WTC11 (cell line): ENCODE measurements at regions not wholly inside any gene's neighbourhood (a gene's known extent, or its start where the extent isn't known, plus 50 kb on each side); places are given as distances from the start of the nearest gene placed in this dataset.

Experiments used
- ATAC-seq: fragments of 200-7000 bp; cut with Tn5 transposase; 2 replicates; pipeline ENCODE4 v1.10.0; 2021; ENCODE audit warnings: mild to moderate bottlenecking, moderate library complexity
- CTCF ChIA-PET: fragments of 300-600 bp; sonication (Branson Sonifier 250); formaldehyde crosslinking; loops from one replicate; lab custom pipeline; 2021; ENCODE audit warnings: antibody characterized with exemption; lab: Charles Lee
- POLR2A ChIA-PET: fragments of 350-600 bp; sonication (Branson Sonifier 250); formaldehyde crosslinking; loops from one replicate; lab custom pipeline; 2021; ENCODE audit warnings: antibody characterized with exemption; lab: Charles Lee
- DNase-seq: peaks from one replicate; pipeline ENCODE4 v3.0.0; 2021; ENCODE audit warnings: low spot score
- H3K27ac Mint-ChIP-seq: 2 replicates; pipeline ENCODE4 v1.8.0; 2021; ENCODE audit warnings: mixed read lengths
- H3K27me3 Mint-ChIP-seq: 2 replicates; pipeline ENCODE4 v1.8.0; 2021; ENCODE audit warnings: low read depth, mild to moderate bottlenecking, moderate library complexity, mixed read lengths
- H3K36me3 Mint-ChIP-seq: 2 replicates; pipeline ENCODE4 v1.8.0; 2021; ENCODE audit warnings: mixed read lengths
- H3K4me1 Mint-ChIP-seq: 2 replicates; pipeline ENCODE4 v1.8.0; 2022; ENCODE audit warnings: mixed read lengths
- H3K4me3 Mint-ChIP-seq: 2 replicates; pipeline ENCODE4 v1.8.0; 2021; ENCODE audit warnings: mild to moderate bottlenecking, moderate library complexity, mixed read lengths
- H3K9me3 Mint-ChIP-seq: 2 replicates; pipeline ENCODE4 v1.8.0; 2021; ENCODE audit warnings: mixed read lengths
- CBFB ChIP-seq: sonication (generic); formaldehyde crosslinking; IDR thresholded peaks from 2 replicates; pipeline ENCODE4 v1.8.1; 2022; ENCODE audit warnings: mild to moderate bottlenecking, low read depth, missing genetic modification reagents
- CREB1 ChIP-seq: sonication (generic); formaldehyde crosslinking; IDR thresholded peaks from 2 replicates; pipeline ENCODE4 v1.8.0; 2023; ENCODE audit warnings: mild to moderate bottlenecking, missing genetic modification reagents
- ELF4 ChIP-seq: sonication (generic); formaldehyde crosslinking; IDR thresholded peaks from 2 replicates; pipeline ENCODE4 v1.8.1; 2022; ENCODE audit warnings: low read depth, mild to moderate bottlenecking, moderate library complexity, missing genetic modification reagents
- GTF2I ChIP-seq: fragments of 250-450 bp; sonication (Bioruptor Pico); conservative IDR thresholded peaks from 2 replicates; pipeline ENCODE4 v1.4.0; 2021; ENCODE audit warnings: mild to moderate bottlenecking
- KAT7 ChIP-seq: sonication (generic); formaldehyde crosslinking; IDR thresholded peaks from 2 replicates; pipeline ENCODE4 v1.8.1; 2023; ENCODE audit warnings: missing genetic modification reagents, mild to moderate bottlenecking, borderline replicate concordance
- NFYB ChIP-seq: sonication (generic); formaldehyde crosslinking; conservative IDR thresholded peaks from 2 replicates; pipeline ENCODE4 v1.8.0; 2022; ENCODE audit warnings: low read depth, missing genetic modification reagents
- NR1H2 ChIP-seq: sonication (generic); formaldehyde crosslinking; IDR thresholded peaks from 2 replicates; pipeline ENCODE4 v1.9.0; 2021; ENCODE audit warnings: mild to moderate bottlenecking, moderate library complexity, missing genetic modification reagents
- OVOL2 ChIP-seq: fragments of 250-450 bp; sonication (Bioruptor Pico); IDR thresholded peaks from 2 replicates; pipeline ENCODE4 v1.9.0; 2021; ENCODE audit warnings: mild to moderate bottlenecking, borderline replicate concordance
- SMAD3 ChIP-seq: sonication (generic); formaldehyde crosslinking; IDR thresholded peaks from 2 replicates; pipeline ENCODE4 v1.8.0; 2022; ENCODE audit warnings: missing genetic modification reagents, mild to moderate bottlenecking, borderline replicate concordance
- SP1 ChIP-seq: sonication (generic); formaldehyde crosslinking; conservative IDR thresholded peaks from 2 replicates; pipeline ENCODE4 v1.8.1; 2022; ENCODE audit warnings: missing genetic modification reagents
- TCF7 ChIP-seq: sonication (generic); formaldehyde crosslinking; IDR thresholded peaks from 2 replicates; pipeline ENCODE4 v1.8.0; 2022; ENCODE audit warnings: mild to moderate bottlenecking, low read depth, missing genetic modification reagents, moderate library complexity
- TP53 ChIP-seq: sonication (generic); formaldehyde crosslinking; IDR thresholded peaks from 2 replicates; pipeline ENCODE4 v1.8.1; 2023; ENCODE audit warnings: mild to moderate bottlenecking, missing genetic modification reagents
- ZNF263 ChIP-seq: sonication (generic); formaldehyde crosslinking; IDR thresholded peaks from 2 replicates; pipeline ENCODE4 v1.8.1; 2022; ENCODE audit warnings: low read depth, mild to moderate bottlenecking, moderate library complexity, missing genetic modification reagents
- TF ChIP-seq, protein P1 (sequence below): sonication (generic); formaldehyde crosslinking; IDR thresholded peaks from 2 replicates; pipeline ENCODE4 v1.8.0; 2022; ENCODE audit warnings: missing genetic modification reagents
- TF ChIP-seq, protein P2 (sequence below): fragments of 250-450 bp; sonication (Bioruptor Pico); IDR thresholded peaks from 2 replicates; pipeline ENCODE4 v1.9.0; 2021; ENCODE audit warnings: mild to moderate bottlenecking
- TF ChIP-seq, protein P3 (sequence below): sonication (generic); formaldehyde crosslinking; IDR thresholded peaks from 2 replicates; pipeline ENCODE4 v1.8.0; 2022; ENCODE audit warnings: mild to moderate bottlenecking, missing genetic modification reagents
- TF ChIP-seq, protein P4 (sequence below): sonication (generic); formaldehyde crosslinking; conservative IDR thresholded peaks from 2 replicates; pipeline ENCODE4 v1.8.1; 2023; ENCODE audit warnings: mild to moderate bottlenecking, low read depth, missing genetic modification reagents, moderate library complexity
- TF ChIP-seq, protein P5 (sequence below): sonication (generic); formaldehyde crosslinking; conservative IDR thresholded peaks from 2 replicates; pipeline ENCODE4 v1.8.1; 2022; ENCODE audit warnings: mild to moderate bottlenecking, missing genetic modification reagents
- TF ChIP-seq, protein P6 (sequence below): sonication (generic); formaldehyde crosslinking; IDR thresholded peaks from 2 replicates; pipeline ENCODE4 v1.8.0; 2022; ENCODE audit warnings: mild to moderate bottlenecking, missing genetic modification reagents
- TF ChIP-seq, protein P7 (sequence below): sonication (generic); formaldehyde crosslinking; IDR thresholded peaks from 2 replicates; pipeline ENCODE4 v1.8.1; 2022; ENCODE audit warnings: low read depth, missing genetic modification reagents, borderline replicate concordance
- TF ChIP-seq, protein P8 (sequence below): sonication (generic); formaldehyde crosslinking; IDR thresholded peaks from 2 replicates; pipeline ENCODE4 v1.8.0; 2023; ENCODE audit warnings: mild to moderate bottlenecking, missing genetic modification reagents

DNA sequence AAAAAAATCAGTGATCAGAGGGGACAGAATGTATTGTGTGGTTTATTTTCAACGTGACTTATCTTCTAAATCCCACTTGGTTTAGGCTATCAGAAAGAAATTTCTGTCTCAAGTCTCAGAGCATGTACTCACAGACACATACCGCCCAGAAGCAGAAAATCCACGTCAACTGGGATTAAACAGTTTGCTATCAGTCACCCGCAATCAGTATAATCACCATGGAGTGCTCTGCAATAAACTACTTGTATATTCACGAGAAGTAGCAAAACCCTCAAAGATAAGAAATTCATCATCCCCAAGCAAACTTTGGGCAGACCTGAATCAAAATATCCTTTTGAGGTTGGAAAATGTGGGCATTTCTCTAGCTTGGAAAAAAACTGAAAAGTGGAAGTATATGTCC is 259.1 kb downstream of the FGFR2 start:
- POLR2A ChIA-PET, result no interaction called here
- DNase-seq, result no peak
- Mint-ChIP-seq H3K27ac (no peak overlapping the region), H3K4me3 (no peak overlapping the region), H3K9me3 (peaks cover 9% of the 10 kb centered on the region), H3K36me3 (peaks cover 4% of the 10 kb centered on the region; the same call in 1 of the 2 replicates), H3K4me1 (peaks cover 72% of the 10 kb centered on the region), H3K27me3 (no peaks in the 10 kb centered on the region; the same call in 1 of the 2 replicates)
- no peak for ATAC-seq
- CTCF ChIA-PET, result interaction anchor here (1.1 kb wide), 2 partner anchors 29 to 358 kb away, joined by 3 read pairs; no protein-coding TSS in a partner anchor
- TF ChIP-seq, protein P1, sequence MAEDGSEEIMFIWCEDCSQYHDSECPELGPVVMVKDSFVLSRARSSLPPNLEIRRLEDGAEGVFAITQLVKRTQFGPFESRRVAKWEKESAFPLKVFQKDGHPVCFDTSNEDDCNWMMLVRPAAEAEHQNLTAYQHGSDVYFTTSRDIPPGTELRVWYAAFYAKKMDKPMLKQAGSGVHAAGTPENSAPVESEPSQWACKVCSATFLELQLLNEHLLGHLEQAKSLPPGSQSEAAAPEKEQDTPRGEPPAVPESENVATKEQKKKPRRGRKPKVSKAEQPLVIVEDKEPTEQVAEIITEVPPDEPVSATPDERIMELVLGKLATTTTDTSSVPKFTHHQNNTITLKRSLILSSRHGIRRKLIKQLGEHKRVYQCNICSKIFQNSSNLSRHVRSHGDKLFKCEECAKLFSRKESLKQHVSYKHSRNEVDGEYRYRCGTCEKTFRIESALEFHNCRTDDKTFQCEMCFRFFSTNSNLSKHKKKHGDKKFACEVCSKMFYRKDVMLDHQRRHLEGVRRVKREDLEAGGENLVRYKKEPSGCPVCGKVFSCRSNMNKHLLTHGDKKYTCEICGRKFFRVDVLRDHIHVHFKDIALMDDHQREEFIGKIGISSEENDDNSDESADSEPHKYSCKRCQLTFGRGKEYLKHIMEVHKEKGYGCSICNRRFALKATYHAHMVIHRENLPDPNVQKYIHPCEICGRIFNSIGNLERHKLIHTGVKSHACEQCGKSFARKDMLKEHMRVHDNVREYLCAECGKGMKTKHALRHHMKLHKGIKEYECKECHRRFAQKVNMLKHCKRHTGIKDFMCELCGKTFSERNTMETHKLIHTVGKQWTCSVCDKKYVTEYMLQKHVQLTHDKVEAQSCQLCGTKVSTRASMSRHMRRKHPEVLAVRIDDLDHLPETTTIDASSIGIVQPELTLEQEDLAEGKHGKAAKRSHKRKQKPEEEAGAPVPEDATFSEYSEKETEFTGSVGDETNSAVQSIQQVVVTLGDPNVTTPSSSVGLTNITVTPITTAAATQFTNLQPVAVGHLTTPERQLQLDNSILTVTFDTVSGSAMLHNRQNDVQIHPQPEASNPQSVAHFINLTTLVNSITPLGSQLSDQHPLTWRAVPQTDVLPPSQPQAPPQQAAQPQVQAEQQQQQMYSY (CRISPR knock-in tag), result no peak
- no peak for TF ChIP-seq ZNF263 (CRISPR knock-in tag)
- no peak for TF ChIP-seq KAT7
- TF ChIP-seq NFYB (CRISPR knock-in tag), result no peak
- no peak for TF ChIP-seq OVOL2

DNA sequence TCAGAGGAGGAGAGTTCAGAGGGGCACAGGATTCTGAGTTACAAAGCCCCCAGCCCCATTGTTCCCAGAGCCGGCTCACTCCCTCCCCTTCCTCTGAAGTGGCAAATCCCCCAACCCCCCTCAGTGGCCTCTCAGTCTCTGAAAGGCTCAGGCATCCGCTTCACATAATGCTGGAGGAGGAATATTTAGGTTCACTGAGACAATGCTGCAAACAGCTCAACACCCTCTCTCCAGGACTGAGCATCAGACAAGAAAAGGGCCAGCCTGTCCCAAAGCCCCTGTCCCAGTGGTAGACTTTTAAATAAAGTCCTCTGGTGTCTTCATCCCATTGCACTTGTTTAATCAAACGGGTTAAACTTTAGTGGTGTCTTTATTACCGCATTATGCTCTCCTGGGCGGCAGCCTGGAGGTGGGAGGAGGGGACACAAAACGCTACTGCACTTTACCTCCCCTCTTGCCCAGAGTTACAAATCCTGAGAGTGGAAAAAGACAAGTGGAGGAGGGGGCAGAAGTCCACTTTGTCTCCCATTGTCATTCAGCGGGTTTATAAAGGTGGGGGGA is 257.9 kb downstream of the FGFR2 start:
- Mint-ChIP-seq H3K27ac (peak overlapping the region; percentile 82), H3K4me1 (peaks cover 72% of the 10 kb centered on the region), H3K4me3 (peak overlapping the region; percentile 41), H3K9me3 (peaks cover 9% of the 10 kb centered on the region), H3K27me3 (no peaks in the 10 kb centered on the region; the same call in 1 of the 2 replicates), H3K36me3 (peaks cover 4% of the 10 kb centered on the region; the same call in 1 of the 2 replicates)
- ChIA-PET CTCF (interaction anchor here (1.1 kb wide), 1 partner anchor 357 kb away, joined by 3 read pairs; no protein-coding TSS in a partner anchor), POLR2A (interaction anchor here (0.5 kb wide), 1 partner anchor 15 kb away, joined by 3 read pairs; no protein-coding TSS in a partner anchor)
- DNase-seq (peak; percentile 44), ATAC-seq (peak; percentile 85)
- TF ChIP-seq NR1H2 (CRISPR knock-in tag) (no peak), SMAD3 (CRISPR knock-in tag) (no peak), TCF7 (CRISPR knock-in tag) (no peak), TP53 (no peak), ELF4 (CRISPR knock-in tag) (no peak), GTF2I (CRISPR knock-in tag) (no peak), CREB1 (CRISPR knock-in tag) (no peak), SP1 (CRISPR knock-in tag) (no peak), CBFB (no peak)
- TF ChIP-seq, protein P2, sequence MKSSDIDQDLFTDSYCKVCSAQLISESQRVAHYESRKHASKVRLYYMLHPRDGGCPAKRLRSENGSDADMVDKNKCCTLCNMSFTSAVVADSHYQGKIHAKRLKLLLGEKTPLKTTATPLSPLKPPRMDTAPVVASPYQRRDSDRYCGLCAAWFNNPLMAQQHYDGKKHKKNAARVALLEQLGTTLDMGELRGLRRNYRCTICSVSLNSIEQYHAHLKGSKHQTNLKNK (CRISPR knock-in tag), result no peak
- TF ChIP-seq, protein P3, sequence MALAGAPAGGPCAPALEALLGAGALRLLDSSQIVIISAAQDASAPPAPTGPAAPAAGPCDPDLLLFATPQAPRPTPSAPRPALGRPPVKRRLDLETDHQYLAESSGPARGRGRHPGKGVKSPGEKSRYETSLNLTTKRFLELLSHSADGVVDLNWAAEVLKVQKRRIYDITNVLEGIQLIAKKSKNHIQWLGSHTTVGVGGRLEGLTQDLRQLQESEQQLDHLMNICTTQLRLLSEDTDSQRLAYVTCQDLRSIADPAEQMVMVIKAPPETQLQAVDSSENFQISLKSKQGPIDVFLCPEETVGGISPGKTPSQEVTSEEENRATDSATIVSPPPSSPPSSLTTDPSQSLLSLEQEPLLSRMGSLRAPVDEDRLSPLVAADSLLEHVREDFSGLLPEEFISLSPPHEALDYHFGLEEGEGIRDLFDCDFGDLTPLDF, result no peak
- TF ChIP-seq, protein P4, sequence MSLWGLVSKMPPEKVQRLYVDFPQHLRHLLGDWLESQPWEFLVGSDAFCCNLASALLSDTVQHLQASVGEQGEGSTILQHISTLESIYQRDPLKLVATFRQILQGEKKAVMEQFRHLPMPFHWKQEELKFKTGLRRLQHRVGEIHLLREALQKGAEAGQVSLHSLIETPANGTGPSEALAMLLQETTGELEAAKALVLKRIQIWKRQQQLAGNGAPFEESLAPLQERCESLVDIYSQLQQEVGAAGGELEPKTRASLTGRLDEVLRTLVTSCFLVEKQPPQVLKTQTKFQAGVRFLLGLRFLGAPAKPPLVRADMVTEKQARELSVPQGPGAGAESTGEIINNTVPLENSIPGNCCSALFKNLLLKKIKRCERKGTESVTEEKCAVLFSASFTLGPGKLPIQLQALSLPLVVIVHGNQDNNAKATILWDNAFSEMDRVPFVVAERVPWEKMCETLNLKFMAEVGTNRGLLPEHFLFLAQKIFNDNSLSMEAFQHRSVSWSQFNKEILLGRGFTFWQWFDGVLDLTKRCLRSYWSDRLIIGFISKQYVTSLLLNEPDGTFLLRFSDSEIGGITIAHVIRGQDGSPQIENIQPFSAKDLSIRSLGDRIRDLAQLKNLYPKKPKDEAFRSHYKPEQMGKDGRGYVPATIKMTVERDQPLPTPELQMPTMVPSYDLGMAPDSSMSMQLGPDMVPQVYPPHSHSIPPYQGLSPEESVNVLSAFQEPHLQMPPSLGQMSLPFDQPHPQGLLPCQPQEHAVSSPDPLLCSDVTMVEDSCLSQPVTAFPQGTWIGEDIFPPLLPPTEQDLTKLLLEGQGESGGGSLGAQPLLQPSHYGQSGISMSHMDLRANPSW (CRISPR knock-in tag), result no peak
- TF ChIP-seq, protein P5, sequence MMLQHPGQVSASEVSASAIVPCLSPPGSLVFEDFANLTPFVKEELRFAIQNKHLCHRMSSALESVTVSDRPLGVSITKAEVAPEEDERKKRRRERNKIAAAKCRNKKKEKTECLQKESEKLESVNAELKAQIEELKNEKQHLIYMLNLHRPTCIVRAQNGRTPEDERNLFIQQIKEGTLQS (CRISPR knock-in tag), result no peak
- TF ChIP-seq, protein P6, sequence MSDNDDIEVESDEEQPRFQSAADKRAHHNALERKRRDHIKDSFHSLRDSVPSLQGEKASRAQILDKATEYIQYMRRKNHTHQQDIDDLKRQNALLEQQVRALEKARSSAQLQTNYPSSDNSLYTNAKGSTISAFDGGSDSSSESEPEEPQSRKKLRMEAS (CRISPR knock-in tag), result no peak
- TF ChIP-seq, protein P7, sequence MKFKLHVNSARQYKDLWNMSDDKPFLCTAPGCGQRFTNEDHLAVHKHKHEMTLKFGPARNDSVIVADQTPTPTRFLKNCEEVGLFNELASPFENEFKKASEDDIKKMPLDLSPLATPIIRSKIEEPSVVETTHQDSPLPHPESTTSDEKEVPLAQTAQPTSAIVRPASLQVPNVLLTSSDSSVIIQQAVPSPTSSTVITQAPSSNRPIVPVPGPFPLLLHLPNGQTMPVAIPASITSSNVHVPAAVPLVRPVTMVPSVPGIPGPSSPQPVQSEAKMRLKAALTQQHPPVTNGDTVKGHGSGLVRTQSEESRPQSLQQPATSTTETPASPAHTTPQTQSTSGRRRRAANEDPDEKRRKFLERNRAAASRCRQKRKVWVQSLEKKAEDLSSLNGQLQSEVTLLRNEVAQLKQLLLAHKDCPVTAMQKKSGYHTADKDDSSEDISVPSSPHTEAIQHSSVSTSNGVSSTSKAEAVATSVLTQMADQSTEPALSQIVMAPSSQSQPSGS (CRISPR knock-in tag), result no peak
- TF ChIP-seq, protein P8, sequence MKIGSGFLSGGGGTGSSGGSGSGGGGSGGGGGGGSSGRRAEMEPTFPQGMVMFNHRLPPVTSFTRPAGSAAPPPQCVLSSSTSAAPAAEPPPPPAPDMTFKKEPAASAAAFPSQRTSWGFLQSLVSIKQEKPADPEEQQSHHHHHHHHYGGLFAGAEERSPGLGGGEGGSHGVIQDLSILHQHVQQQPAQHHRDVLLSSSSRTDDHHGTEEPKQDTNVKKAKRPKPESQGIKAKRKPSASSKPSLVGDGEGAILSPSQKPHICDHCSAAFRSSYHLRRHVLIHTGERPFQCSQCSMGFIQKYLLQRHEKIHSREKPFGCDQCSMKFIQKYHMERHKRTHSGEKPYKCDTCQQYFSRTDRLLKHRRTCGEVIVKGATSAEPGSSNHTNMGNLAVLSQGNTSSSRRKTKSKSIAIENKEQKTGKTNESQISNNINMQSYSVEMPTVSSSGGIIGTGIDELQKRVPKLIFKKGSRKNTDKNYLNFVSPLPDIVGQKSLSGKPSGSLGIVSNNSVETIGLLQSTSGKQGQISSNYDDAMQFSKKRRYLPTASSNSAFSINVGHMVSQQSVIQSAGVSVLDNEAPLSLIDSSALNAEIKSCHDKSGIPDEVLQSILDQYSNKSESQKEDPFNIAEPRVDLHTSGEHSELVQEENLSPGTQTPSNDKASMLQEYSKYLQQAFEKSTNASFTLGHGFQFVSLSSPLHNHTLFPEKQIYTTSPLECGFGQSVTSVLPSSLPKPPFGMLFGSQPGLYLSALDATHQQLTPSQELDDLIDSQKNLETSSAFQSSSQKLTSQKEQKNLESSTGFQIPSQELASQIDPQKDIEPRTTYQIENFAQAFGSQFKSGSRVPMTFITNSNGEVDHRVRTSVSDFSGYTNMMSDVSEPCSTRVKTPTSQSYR (CRISPR knock-in tag), result no peak
